NCI-H226 (cell line): ENCODE measurements at regions not wholly inside any gene's neighbourhood (a gene's known extent, or its start where the extent isn't known, plus 50 kb on each side); places are given as distances from the start of the nearest gene placed in this dataset.
A peak's percentile ranks its signal among the peaks of the same experiment; 100 is the strongest.

Experiments used
- DNase-seq: peaks from one replicate; pipeline ENCODE4 v3.0.0-alpha.2; 2015

- no peak for DNase-seq
These were observed 418.5 kb upstream of the CPEB2 start for GRCh38 chr4:14583752-14584151.

- DNase-seq, result no peak
These were observed 409.3 kb upstream of the CPEB2 start for GRCh38 chr4:14592950-14593349.

- no peak for DNase-seq
These were observed 406.3 kb upstream of the CPEB2 start for GRCh38 chr4:14596028-14596427.

GRCh38 chr4:14596437-14596836, 405.8 kb upstream of the CPEB2 start:
- no peak for DNase-seq

GRCh38 chr4:14596904-14597303, 405.4 kb upstream of the CPEB2 start:
- no peak for DNase-seq

GRCh38 chr4:14602206-14602605, 400.1 kb upstream of the CPEB2 start:
- DNase-seq, result no peak

- no peak for DNase-seq
These were observed 395.3 kb upstream of the CPEB2 start for GRCh38 chr4:14607001-14607400.

- DNase-seq, result peak; percentile 2
These were observed 394.7 kb upstream of the CPEB2 start for GRCh38 chr4:14607578-14607977.

GRCh38 chr4:14608630-14609029, 393.7 kb upstream of the CPEB2 start:
- no peak for DNase-seq

GRCh38 chr4:14614840-14615239, 387.4 kb upstream of the CPEB2 start:
- no peak for DNase-seq

- DNase-seq, result no peak
These were observed 386.6 kb upstream of the CPEB2 start for GRCh38 chr4:14615671-14616070.

- DNase-seq, result no peak
These were observed 381.6 kb upstream of the CPEB2 start for GRCh38 chr4:14620567-14621141.

- DNase-seq, result no peak
These were observed 380.4 kb upstream of the CPEB2 start for GRCh38 chr4:14621731-14622463.

- no peak for DNase-seq
These were observed 375.2 kb upstream of the CPEB2 start for GRCh38 chr4:14627038-14627437.

GRCh38 chr4:14631806-14632440, 370.4 kb upstream of the CPEB2 start:
- DNase-seq, result no peak

- DNase-seq, result no peak
These were observed 365.7 kb upstream of the CPEB2 start for GRCh38 chr4:14636563-14636962.

- DNase-seq, result no peak
These were observed 361.8 kb upstream of the CPEB2 start for GRCh38 chr4:14640476-14640875.

- DNase-seq, result no peak
These were observed 360.4 kb upstream of the CPEB2 start for GRCh38 chr4:14641871-14642270.

GRCh38 chr4:14644580-14645282, 357.6 kb upstream of the CPEB2 start:
- DNase-seq, result no peak

GRCh38 chr4:14646831-14647230, 355.4 kb upstream of the CPEB2 start:
- peak; percentile 13 for DNase-seq

- DNase-seq, result no peak
These were observed 352.2 kb upstream of the CPEB2 start for GRCh38 chr4:14650127-14650526.

- no peak for DNase-seq
These were observed 349.8 kb upstream of the CPEB2 start for GRCh38 chr4:14652522-14652921.

GRCh38 chr4:14653338-14653737, 348.9 kb upstream of the CPEB2 start:
- no peak for DNase-seq

GRCh38 chr4:14659286-14659685, 343.0 kb upstream of the CPEB2 start:
- DNase-seq, result no peak
